Activated naive CD8-positive, alpha-beta T cell treated with anti-CD3 and anti-CD28 coated beads, Interleukin-2, amount 50 U/mL, for 24 hours (primary cell): ENCODE measurements at regions not wholly inside any gene's neighbourhood (a gene's known extent, or its start where the extent isn't known, plus 50 kb on each side); places are given as distances from the start of the nearest gene placed in this dataset.

Experiments used
- ATAC-seq: fragments of 150-1000 bp; cut with Tn5 transposase; one replicate; pipeline ENCODE4 v1.10.0; 2021
- DNase-seq: peaks from one replicate; pipeline ENCODE4 v3.0.0; 2021
- H3K27ac Mint-ChIP-seq: one replicate; pipeline ENCODE4 v1.8.0; 2021; ENCODE audit warnings: mild to moderate bottlenecking, mixed read lengths
- H3K27me3 Mint-ChIP-seq: one replicate; pipeline ENCODE4 v1.8.0; 2021; ENCODE audit warnings: mixed read lengths
- H3K36me3 Mint-ChIP-seq: one replicate; pipeline ENCODE4 v1.8.0; 2021; ENCODE audit warnings: low read depth, mixed read lengths
- H3K4me1 Mint-ChIP-seq: one replicate; pipeline ENCODE4 v1.8.0; 2021; ENCODE audit warnings: mixed read lengths
- H3K4me3 Mint-ChIP-seq: one replicate; pipeline ENCODE4 v1.8.0; 2021; ENCODE audit warnings: mild to moderate bottlenecking, moderate library complexity, mixed read lengths
- H3K9me3 Mint-ChIP-seq: one replicate; pipeline ENCODE4 v1.8.0; 2021; ENCODE audit warnings: mixed read lengths

DNA sequence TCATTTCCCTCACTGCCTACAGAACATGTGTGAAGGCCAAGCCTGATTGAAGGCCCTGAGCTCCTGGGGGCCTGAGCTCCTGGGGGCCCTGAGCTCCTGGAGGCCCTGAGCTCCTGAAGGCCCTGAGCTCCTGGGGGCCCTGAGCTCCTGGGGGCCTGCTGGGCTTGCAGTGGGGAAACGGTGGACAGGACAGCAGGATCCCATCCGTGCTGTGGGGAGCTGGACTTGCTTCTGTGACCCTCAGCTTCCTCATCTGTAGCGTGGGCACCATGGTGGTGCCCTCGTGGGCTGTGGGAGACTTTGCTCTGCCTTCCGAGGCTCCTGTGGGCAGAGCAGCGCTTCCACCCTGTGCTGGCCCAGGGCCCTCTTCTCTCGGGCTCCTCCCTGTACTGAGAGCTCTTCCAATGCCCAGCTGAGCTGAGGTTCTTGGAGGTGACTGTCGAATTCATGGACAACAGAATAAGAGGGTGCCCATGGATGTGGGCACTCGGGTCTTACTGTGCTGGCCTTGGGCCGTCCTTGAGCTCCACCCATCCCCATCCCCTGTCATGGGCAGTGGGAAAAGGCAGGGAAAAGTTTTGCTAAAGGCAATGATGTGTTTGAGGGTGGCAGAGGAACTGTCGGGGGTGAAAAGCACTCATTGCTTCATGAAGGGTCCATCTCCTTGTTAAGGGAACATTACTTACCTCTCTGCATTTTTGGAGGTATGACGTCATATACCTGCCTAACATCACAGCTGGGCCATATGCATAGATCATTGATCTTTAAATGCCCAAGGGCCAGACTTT lies 786.7 kb downstream of the TBC1D22A start:
- no peak for DNase-seq
- no peaks in the 10 kb centered on the region for H3K9me3 Mint-ChIP-seq
- no peak overlapping the region for H3K27ac Mint-ChIP-seq
- no peaks in the 10 kb centered on the region for H3K27me3 Mint-ChIP-seq
- no peaks in the 10 kb centered on the region for H3K4me1 Mint-ChIP-seq
- no peak overlapping the region for H3K4me3 Mint-ChIP-seq
- no peaks in the 10 kb centered on the region for H3K36me3 Mint-ChIP-seq
- no peak for ATAC-seq

DNA sequence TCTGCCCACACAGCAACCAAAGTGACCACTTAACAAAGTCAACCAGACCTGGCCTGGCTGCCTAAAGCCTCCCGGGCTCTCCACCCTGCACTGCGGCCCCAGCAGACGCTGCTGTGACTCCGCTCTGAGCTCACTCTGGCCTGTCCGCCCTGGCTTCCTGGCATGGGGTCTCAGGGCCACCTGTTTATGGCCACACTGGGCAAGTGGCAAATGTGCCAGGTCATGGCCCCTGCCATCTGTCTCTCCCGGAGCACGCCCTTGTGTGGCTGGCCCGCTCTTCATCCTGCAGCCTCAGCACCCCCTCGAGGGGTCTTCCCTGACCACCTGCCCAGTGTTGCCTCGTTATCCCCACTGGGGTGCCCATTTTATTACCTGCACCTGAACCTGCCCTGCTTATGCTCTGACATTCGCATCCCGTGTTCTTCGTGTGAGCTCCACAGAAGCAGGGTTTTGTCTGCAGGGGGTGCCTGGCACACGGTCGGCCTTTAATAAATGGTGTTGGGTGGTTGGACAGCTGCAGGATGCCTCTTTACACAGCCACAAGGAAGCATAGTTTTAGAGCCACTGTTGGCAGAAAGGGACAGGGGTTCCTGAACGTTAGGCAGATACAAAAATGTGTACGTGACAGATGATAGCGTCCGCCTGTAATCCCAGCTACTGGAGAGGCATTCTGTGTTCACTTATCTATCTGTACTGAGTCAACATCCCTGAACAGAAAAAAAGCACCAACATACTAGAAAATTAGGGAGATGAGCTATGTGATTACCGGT lies 785.6 kb downstream of the TBC1D22A start:
- Mint-ChIP-seq H3K9me3 (no peaks in the 10 kb centered on the region), H3K27ac (no peak overlapping the region), H3K4me1 (no peaks in the 10 kb centered on the region), H3K27me3 (no peaks in the 10 kb centered on the region), H3K4me3 (no peak overlapping the region), H3K36me3 (no peaks in the 10 kb centered on the region)
- ATAC-seq (no peak), DNase-seq (no peak)

DNA sequence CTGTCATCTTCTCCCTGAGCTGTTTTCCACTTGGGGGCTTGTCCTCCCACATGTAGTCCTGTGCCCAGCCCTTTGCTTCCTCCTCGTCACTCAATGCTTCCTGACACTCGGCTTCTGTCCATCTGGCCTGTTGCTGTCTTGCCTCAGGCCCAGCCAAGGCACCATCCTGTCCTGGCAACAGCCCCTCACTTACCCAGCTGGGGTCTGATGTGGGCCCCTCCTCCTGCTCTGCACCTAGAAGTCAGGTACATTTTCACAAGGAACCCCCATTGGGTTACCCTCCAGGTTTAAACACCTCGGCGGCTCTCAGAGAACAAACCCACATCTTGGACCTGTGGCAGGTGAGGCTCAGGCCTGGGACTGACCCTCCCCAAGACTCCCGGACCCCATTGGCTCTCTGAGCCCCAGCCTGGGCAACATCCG lies 784.8 kb downstream of the TBC1D22A start:
- ATAC-seq: no peak
- no peak overlapping the region for H3K27ac Mint-ChIP-seq
- no peaks in the 10 kb centered on the region for H3K36me3 Mint-ChIP-seq
- no peaks in the 10 kb centered on the region for H3K9me3 Mint-ChIP-seq
- H3K27me3 Mint-ChIP-seq: no peaks in the 10 kb centered on the region
- DNase-seq: no peak
- no peak overlapping the region for H3K4me3 Mint-ChIP-seq
- H3K4me1 Mint-ChIP-seq: no peaks in the 10 kb centered on the region

DNA sequence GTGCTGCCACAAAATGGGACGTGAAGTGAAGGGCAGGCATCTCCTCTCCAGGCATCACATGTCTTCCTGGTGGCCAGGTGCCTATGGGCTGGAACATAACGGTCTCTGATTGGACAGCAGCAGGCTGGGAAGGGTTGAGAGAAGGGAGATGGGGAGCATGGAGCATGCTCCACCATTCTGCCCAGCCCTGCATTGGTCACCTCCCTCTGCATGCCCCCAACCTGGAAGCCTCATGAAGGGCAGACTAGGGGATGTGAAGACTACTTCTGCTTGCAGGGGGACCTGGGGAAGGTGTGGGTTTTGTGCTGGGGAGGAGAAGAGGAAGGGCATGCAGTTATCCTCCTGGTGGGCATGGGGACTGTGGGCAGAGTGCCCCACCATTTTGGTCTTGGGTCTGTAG lies 782.2 kb downstream of the TBC1D22A start:
- H3K27me3 Mint-ChIP-seq: no peaks in the 10 kb centered on the region
- no peak overlapping the region for H3K4me3 Mint-ChIP-seq
- ATAC-seq (no peak), DNase-seq (no peak)
- H3K9me3 Mint-ChIP-seq: no peaks in the 10 kb centered on the region
- H3K27ac Mint-ChIP-seq: no peak overlapping the region
- no peaks in the 10 kb centered on the region for H3K4me1 Mint-ChIP-seq
- H3K36me3 Mint-ChIP-seq: no peaks in the 10 kb centered on the region

DNA sequence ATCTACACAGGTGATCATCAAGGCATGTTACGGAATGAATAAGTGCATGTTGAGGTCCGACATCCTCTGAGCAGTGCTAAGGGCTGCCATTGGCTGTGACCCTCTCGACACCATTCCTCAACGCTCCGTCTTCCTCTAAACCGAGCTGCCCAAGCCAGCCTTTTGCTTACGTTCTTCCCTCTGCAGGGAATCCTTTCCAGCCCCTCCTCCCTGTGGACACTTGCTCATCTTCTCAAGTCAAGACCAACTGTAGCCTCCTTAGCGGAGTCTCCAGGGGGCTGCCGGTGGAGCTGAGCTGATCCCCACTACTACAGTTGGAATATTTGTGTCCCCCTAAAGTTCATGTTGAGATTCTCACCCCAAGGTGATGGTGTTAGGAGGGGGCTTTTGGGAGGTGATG lies 781.0 kb downstream of the TBC1D22A start:
- ATAC-seq: no peak
- H3K9me3 Mint-ChIP-seq: no peaks in the 10 kb centered on the region
- H3K4me3 Mint-ChIP-seq: no peak overlapping the region
- DNase-seq: no peak
- no peaks in the 10 kb centered on the region for H3K4me1 Mint-ChIP-seq
- no peaks in the 10 kb centered on the region for H3K36me3 Mint-ChIP-seq
- H3K27ac Mint-ChIP-seq: no peak overlapping the region
- H3K27me3 Mint-ChIP-seq: no peaks in the 10 kb centered on the region

DNA sequence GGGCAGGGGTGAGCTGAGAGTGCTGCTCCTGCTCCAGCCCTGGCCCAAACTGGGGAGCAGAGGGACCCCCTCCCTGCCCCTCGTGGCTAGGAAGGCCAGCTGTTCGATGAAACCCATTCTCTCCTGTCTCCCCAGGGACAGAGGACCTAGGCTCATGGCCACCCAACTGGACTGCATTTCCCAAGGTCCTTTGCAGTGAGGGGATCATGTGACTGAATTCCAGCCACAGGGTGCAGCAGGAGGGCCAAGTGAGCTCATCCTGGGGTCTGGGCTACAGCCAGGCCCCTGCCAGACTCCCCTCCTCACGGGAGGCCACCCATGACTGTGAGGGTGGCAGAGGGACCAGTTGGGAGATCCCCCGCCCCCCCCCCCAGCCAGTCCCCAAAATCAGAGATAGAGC lies 777.6 kb downstream of the TBC1D22A start:
- Mint-ChIP-seq H3K27me3 (no peaks in the 10 kb centered on the region), H3K27ac (no peak overlapping the region), H3K4me3 (no peak overlapping the region), H3K4me1 (no peaks in the 10 kb centered on the region), H3K36me3 (no peaks in the 10 kb centered on the region), H3K9me3 (peaks cover 6% of the 10 kb centered on the region)
- ATAC-seq (no peak), DNase-seq (no peak)

DNA sequence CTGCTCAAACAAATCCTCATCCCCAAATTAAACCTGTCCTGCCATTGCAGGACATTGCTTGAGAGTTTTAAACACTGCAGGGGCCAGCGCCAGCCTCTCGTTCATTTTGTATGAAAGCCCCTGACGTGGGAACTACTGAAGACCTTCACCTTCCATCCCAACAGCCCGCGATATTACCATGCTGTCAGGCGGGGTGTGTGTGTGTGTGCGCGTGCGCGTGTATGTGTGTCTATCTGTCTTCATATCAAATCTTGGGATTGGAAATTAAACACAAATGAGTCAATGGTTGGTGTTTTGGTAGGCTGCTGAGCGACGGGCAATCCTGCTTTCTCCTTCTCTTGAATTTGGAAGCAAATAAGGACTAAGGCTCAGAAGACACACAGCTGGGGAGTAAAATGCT lies 776.9 kb downstream of the TBC1D22A start:
- Mint-ChIP-seq H3K4me3 (no peak overlapping the region), H3K36me3 (no peaks in the 10 kb centered on the region), H3K27ac (no peak overlapping the region), H3K4me1 (no peaks in the 10 kb centered on the region), H3K9me3 (peaks cover 6% of the 10 kb centered on the region), H3K27me3 (no peaks in the 10 kb centered on the region)
- DNase-seq: no peak
- ATAC-seq: no peak

DNA sequence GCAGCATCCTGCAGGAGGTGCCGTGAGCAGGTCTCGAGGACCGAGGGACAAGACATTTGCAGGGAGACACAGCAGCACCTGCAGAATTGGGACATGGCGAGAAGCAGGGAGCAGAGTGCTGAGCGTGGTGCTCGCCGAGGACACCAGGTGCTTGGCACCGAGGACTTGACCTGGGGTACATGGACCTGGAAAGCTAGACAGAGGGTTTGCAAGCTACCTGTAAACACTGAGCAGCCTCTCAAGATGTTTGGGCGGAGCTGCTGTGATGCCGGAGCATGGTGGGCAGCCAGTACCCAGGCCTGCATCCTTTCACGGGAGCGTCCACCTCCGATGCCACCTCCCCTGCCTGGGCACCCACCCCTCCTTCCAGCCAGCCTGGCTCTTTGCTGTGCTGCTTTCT lies 773.2 kb downstream of the TBC1D22A start:
- H3K4me1 Mint-ChIP-seq: no peaks in the 10 kb centered on the region
- H3K9me3 Mint-ChIP-seq: peaks cover 6% of the 10 kb centered on the region
- peaks cover 3% of the 10 kb centered on the region for H3K27me3 Mint-ChIP-seq
- H3K27ac Mint-ChIP-seq: no peak overlapping the region
- no peak overlapping the region for H3K4me3 Mint-ChIP-seq
- DNase-seq: no peak
- H3K36me3 Mint-ChIP-seq: no peaks in the 10 kb centered on the region
- no peak for ATAC-seq

DNA sequence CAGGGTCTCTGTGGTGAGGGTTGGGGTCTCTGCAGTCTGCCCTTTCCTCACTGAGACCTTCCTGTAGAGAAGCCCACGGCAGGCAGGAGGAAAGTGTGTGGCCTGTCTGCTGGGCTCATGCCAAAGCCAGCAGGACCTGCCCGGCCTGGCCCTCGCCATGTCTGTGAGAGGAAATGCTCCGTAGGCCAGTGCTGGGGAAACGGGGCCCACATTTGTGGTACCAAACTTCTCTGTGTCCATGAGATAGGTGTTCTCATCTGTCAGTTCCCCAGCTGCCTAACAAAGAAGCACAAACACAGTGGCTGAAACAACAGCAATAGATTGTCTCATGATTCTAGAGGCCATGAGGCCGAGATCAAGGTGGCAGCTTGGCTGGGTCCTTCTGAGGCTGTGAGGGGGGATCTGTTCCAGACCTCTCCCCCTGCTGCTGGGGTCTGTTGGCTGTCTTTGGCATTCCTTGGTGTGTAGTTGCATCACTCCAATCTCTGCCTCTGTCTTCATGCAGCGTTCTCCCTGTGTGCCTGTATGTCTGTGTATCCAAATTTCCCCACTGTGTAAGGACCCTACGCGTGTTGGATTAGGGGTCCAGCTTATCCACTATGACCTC lies 772.5 kb downstream of the TBC1D22A start:
- no peak for DNase-seq
- Mint-ChIP-seq H3K36me3 (no peaks in the 10 kb centered on the region), H3K9me3 (peaks cover 6% of the 10 kb centered on the region), H3K27ac (no peak overlapping the region), H3K27me3 (peaks cover 3% of the 10 kb centered on the region), H3K4me3 (no peak overlapping the region), H3K4me1 (no peaks in the 10 kb centered on the region)
- ATAC-seq: no peak

DNA sequence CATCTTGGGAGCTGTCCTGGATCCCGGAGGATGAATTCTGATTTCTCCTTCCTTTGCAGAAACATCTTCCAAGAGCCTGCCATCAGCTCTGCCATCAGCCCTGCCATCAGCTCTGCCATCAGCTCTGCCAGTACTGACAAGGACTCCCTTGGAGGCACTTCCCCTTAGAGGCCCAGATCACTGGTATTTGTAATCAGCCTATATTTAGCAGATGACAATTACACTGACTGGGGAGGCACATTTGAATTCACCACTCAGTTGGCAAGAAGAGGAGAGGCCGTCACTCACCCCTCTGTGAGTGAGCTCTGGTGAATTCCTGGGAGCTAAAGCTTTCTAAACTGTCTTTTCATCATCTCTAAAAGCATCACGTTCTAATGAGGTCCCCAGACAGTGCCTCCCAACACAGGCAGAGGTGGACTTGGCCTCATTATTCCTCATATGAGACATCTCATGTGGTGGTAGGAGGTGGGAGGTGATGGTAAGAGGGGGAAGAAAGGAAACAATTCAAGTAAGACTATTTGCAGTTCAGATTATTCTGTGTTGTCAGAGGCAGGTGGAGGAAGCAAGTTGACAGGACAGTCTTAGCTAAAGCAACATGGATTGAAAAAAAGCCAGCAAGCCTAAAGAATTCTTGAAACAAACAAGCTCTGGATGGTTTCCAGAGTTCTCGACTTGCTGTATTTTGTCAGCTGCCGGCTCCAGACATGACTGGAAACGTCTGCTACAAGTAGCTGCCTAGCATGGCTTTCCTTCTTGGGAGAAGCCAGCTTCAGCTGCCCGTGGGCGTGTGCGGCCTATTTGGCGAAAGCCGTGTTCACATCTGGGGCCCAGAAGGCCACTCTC lies 771.7 kb downstream of the TBC1D22A start:
- Mint-ChIP-seq H3K27ac (no peak overlapping the region), H3K36me3 (no peaks in the 10 kb centered on the region), H3K4me3 (no peak overlapping the region), H3K9me3 (peaks cover 6% of the 10 kb centered on the region), H3K4me1 (no peaks in the 10 kb centered on the region), H3K27me3 (peaks cover 3% of the 10 kb centered on the region)
- DNase-seq: no peak
- ATAC-seq: no peak

DNA sequence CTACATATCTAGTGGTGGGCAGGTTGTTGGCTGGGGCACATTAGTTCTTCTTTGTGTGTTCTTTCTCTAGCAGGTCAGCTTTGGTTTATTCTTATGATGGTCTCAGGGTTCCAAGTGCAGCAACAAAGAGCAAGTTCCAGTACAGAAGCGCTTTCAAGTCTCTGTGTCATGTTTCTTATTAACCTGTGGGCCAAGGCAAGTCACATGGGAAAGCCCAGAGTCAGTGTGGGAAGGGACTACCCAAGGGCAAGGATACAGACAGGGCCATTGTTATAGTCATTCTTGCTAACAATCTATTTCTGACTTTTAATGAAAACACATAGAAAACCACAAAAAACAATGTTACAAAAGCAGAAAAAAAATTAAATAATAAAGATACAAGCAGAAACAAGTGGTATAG lies 754.6 kb downstream of the TBC1D22A start:
- Mint-ChIP-seq H3K36me3 (no peaks in the 10 kb centered on the region), H3K9me3 (no peaks in the 10 kb centered on the region), H3K27me3 (peaks cover 11% of the 10 kb centered on the region), H3K4me3 (no peak overlapping the region), H3K27ac (no peak overlapping the region), H3K4me1 (no peaks in the 10 kb centered on the region)
- ATAC-seq (no peak), DNase-seq (no peak)

DNA sequence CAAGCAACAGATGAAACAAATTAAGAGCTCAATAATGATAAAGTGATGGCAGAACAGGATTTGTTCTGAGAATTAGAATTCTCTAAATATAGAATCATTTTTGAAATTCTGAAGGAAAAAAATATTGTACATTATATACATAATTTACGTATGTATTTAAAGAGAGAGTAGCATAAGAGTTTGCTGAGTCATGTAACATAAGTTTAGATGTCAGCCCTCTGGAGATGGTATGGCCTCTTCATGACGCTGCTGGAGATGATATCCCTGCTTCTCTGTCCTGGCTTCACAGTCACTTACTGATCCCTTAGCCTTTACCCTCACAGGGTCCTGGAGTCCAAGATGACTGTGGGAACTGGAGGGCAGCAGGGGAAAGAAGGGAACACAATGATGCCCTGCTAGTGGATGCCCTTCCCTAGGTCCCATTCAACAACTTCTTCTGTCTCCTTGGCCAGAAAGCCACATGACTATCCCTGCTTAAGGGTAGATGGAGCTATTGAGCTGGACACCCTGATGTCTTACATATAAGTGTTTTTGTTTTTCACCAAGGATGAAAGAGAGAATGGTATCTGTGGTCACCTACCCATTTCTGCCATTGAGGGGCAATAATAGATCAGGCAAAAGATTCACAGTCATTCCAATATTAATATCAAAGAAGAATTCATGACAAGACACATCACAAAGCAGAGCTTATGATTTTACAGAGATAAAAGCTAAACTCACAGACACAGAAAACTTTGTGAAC lies 753.1 kb downstream of the TBC1D22A start:
- H3K4me3 Mint-ChIP-seq: no peak overlapping the region
- peaks cover 11% of the 10 kb centered on the region for H3K27me3 Mint-ChIP-seq
- no peaks in the 10 kb centered on the region for H3K9me3 Mint-ChIP-seq
- no peak for ATAC-seq
- H3K36me3 Mint-ChIP-seq: no peaks in the 10 kb centered on the region
- no peak for DNase-seq
- H3K27ac Mint-ChIP-seq: no peak overlapping the region
- H3K4me1 Mint-ChIP-seq: no peaks in the 10 kb centered on the region

DNA sequence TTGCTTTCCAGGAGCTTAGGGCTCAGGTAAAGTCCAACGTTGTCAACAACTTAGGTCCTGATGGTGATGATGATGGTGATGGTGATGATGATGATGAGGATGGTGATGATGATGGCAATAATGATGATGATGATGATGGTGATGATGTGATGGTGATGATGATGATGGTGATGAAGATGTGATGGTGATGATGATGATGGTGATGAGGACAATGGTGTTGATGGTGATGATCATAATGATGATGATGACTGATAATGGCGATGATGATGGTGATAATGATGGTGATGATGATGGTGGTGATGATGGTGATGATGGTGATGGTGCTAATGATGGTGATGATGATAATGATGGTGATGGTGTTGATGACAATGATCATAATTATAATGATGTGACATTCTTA lies 750.2 kb downstream of the TBC1D22A start:
- no peaks in the 10 kb centered on the region for H3K36me3 Mint-ChIP-seq
- H3K27ac Mint-ChIP-seq: no peak overlapping the region
- DNase-seq: no peak
- H3K27me3 Mint-ChIP-seq: peaks cover 10% of the 10 kb centered on the region
- no peaks in the 10 kb centered on the region for H3K9me3 Mint-ChIP-seq
- H3K4me3 Mint-ChIP-seq: no peak overlapping the region
- no peaks in the 10 kb centered on the region for H3K4me1 Mint-ChIP-seq
- ATAC-seq: no peak

DNA sequence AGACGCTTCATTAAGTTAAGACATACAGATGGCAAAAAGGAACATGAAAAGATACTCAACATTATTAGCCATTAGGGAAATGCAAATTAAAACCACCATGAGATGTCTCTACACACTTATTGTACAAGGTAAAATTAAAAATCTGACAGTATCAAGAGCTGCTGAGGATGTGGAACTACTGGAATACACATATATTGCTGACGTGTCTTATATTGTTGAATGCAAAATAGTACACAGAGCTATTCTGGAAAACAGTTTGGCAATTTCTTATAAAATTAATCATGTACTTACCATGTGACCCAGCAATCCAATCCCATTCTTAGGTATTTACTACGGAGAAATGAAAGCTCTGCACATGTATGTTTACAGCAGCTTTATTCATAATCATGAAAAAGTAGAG lies 742.5 kb downstream of the TBC1D22A start:
- Mint-ChIP-seq H3K27ac (no peak overlapping the region), H3K4me3 (no peak overlapping the region), H3K4me1 (no peaks in the 10 kb centered on the region), H3K36me3 (no peaks in the 10 kb centered on the region), H3K9me3 (peaks cover 17% of the 10 kb centered on the region), H3K27me3 (peaks cover 5% of the 10 kb centered on the region)
- ATAC-seq (no peak), DNase-seq (no peak)
